HCT116 (cell line): ENCODE measurements at regions not wholly inside any gene's neighbourhood (a gene's known extent, or its start where the extent isn't known, plus 50 kb on each side); places are given as distances from the start of the nearest gene placed in this dataset.

Experiments used
- ATAC-seq: fragments of 200-7000 bp; cut with Tn5 transposase; 2 replicates; pipeline ENCODE4 v1.9.1; 2020; ENCODE audit warnings: mild to moderate bottlenecking, moderate library complexity
- BruUV-seq: library from RNA; stranded (reverse); fragments of 400-500 nt; replicated peaks from 2 replicates; lab custom pipeline; 2021; lab: Mats Ljungman, UMichigan
- CTCF ChIA-PET: fragments of 300-600 bp; sonication (Branson Sonifier 250); formaldehyde crosslinking; loops from one replicate; lab custom pipeline; 2021; ENCODE audit warnings: antibody characterized with exemption; lab: Charles Lee
- POLR2A ChIA-PET: fragments of 300-600, 350-600 bp; sonication (Branson Sonifier 250); formaldehyde crosslinking; loops from one replicate; lab custom pipeline; 2021; ENCODE audit warnings: antibody characterized with exemption; lab: Charles Lee
- RAD21 ChIA-PET, 2 experiments: fragments of 300-600 bp; sonication (Branson Sonifier 250); formaldehyde crosslinking; loops; one replicate each; lab custom pipeline; 2023; ENCODE audit warnings: low total read pairs in 2 of 2; ENCODE audit not compliant: uncharacterized antibody in 2 of 2, unreplicated experiment in 2 of 2, low non-redundant PET in 1 of 2; lab: Charles Lee
- DNase-seq: peaks from one replicate; pipeline ENCODE4 v3.0.0-alpha.2; 2010; ENCODE audit warnings: low read depth, low spot score
- H2AFZ ChIP-seq: fragments of 200-600 bp; shearing (Covaris generic), sonication (generic); 2 replicates; pipeline ENCODE4 v1.6.1; 2017; ENCODE audit warnings: low read depth, mixed run types, mixed read lengths, antibody characterized with exemption, low read length; ENCODE audit not compliant: poor library complexity, severe bottlenecking
- H3K27ac ChIP-seq: 2 replicates; pipeline ENCODE4 v1.5.1; 2012; ENCODE audit warnings: low read depth, low read length
- H3K27me3 ChIP-seq: fragments of 200-600 bp; sonication (generic); 2 replicates; pipeline ENCODE4 v1.6.1; 2016; ENCODE audit warnings: mixed run types, low read length, mixed read lengths; ENCODE audit not compliant: insufficient read depth
- H3K36me3 ChIP-seq, 2 experiments: fragments of 200-500 bp in 1 of 2; fragments of 200-600 bp in 1 of 2; sonication (Bioruptor generic) in 1 of 2; sonication (generic) in 1 of 2; 2 replicates each; pipeline versions ENCODE4 v1.5.1 to v1.6.1; 2014 to 2016; ENCODE audit warnings: low read length in 2 of 2, inconsistent platforms in 1 of 2, mixed read lengths in 1 of 2, mixed run types in 1 of 2; ENCODE audit not compliant: insufficient read depth in 2 of 2, control insufficient read depth in 1 of 2
- H3K4me1 ChIP-seq, 2 experiments: fragments of 200-600 bp in 1 of 2; sonication (generic) in 1 of 2; 2 replicates each; pipeline versions ENCODE4 v1.5.1 to v1.6.1; 2012 to 2017; ENCODE audit warnings: low read length in 2 of 2, inconsistent platforms in 1 of 2, mild to moderate bottlenecking in 1 of 2, mixed read lengths in 1 of 2, mixed run types in 1 of 2, moderate library complexity in 1 of 2; ENCODE audit not compliant: insufficient read depth in 2 of 2, control insufficient read depth in 1 of 2
- H3K4me2 ChIP-seq: fragments of 200-600 bp; sonication (generic); 2 replicates; pipeline ENCODE4 v1.6.1; 2017; ENCODE audit warnings: mixed run types, low read length, mixed read lengths
- H3K4me3 ChIP-seq, 2 experiments: fragments of 200-600 bp in 1 of 2; sonication (generic) in 1 of 2; replicated peaks in 1 of 2; 2 replicates each; pipeline ENCODE4 v1.5.1; 2011 to 2016; ENCODE audit warnings: low read length in 2 of 2, control low read depth in 1 of 2, low read depth in 1 of 2, mild to moderate bottlenecking in 1 of 2, mixed read lengths in 1 of 2, mixed run types in 1 of 2
- H3K79me2 ChIP-seq: fragments of 200-600 bp; sonication (generic); 2 replicates; pipeline ENCODE4 v1.6.1; 2017; ENCODE audit warnings: mild to moderate bottlenecking, mixed run types, low read length, moderate library complexity, mixed read lengths; ENCODE audit not compliant: insufficient read depth
- H3K9ac ChIP-seq: fragments of 200-600 bp; sonication (generic); 2 replicates; pipeline ENCODE4 v1.6.1; 2016; ENCODE audit warnings: low read length, mixed read lengths
- H3K9me2 ChIP-seq: fragments of 200-600 bp; sonication (generic), shearing (Covaris generic); 2 replicates; pipeline ENCODE4 v1.6.1; 2017; ENCODE audit warnings: mixed run types, mild to moderate bottlenecking, moderate library complexity; ENCODE audit not compliant: insufficient read depth
- H3K9me3 ChIP-seq, 2 experiments: fragments of 200-500 bp in 1 of 2; fragments of 200-600 bp in 1 of 2; sonication (Bioruptor generic) in 1 of 2; sonication (generic) in 1 of 2; 2 replicates each; pipeline ENCODE4 v1.6.1; 2014 to 2017; ENCODE audit warnings: low read length in 2 of 2, mixed read lengths in 2 of 2, inconsistent platforms in 1 of 2, low read depth in 1 of 2, mild to moderate bottlenecking in 1 of 2, mixed run types in 1 of 2, moderate library complexity in 1 of 2; ENCODE audit not compliant: control insufficient read depth in 1 of 2, insufficient read depth in 1 of 2
- H4K20me1 ChIP-seq: fragments of 200-600 bp; sonication (generic), shearing (Covaris generic); 2 replicates; pipeline ENCODE4 v1.6.1; 2017; ENCODE audit warnings: mixed run types, mild to moderate bottlenecking, moderate library complexity; ENCODE audit not compliant: insufficient read depth
- ATF3 ChIP-seq: IDR thresholded peaks from 2 replicates; pipeline ENCODE4 v1.6.1; 2012
- CBX3 ChIP-seq: IDR thresholded peaks from 2 replicates; pipeline ENCODE4 v1.6.1; 2012; ENCODE audit warnings: low read depth
- CEBPB ChIP-seq: IDR thresholded peaks from 2 replicates; pipeline ENCODE4 v1.6.1; 2012; ENCODE audit warnings: low read depth
- CTCF ChIP-seq, 3 experiments: fragments of 200-600 bp in 1 of 3; sonication (generic) in 1 of 3; IDR thresholded peaks in 2 of 3; conservative IDR thresholded peaks in 1 of 3; 2 replicates each; pipeline ENCODE4 v1.5.1; 2012 to 2017; ENCODE audit warnings: low read depth in 2 of 3, low read length in 2 of 3, antibody characterized with exemption in 1 of 3, borderline replicate concordance in 1 of 3, control low read depth in 1 of 3, mild to moderate bottlenecking in 1 of 3, mixed read lengths in 1 of 3, mixed run types in 1 of 3, moderate library complexity in 1 of 3; ENCODE audit not compliant: insufficient read depth in 1 of 3
- EGR1 ChIP-seq: IDR thresholded peaks from 2 replicates; pipeline ENCODE4 v1.6.1; 2012; ENCODE audit warnings: low read depth
- ELF1 ChIP-seq: IDR thresholded peaks from 2 replicates; pipeline ENCODE4 v1.6.1; 2012; ENCODE audit warnings: low read depth, borderline replicate concordance
- EZH2phosphoT487 ChIP-seq: fragments of 200-600 bp; IDR thresholded peaks from 2 replicates; pipeline ENCODE4 v1.6.1; 2018; ENCODE audit warnings: antibody characterized with exemption, borderline replicate concordance
- FOSL1 ChIP-seq: IDR thresholded peaks from 2 replicates; pipeline ENCODE4 v1.6.1; 2012; ENCODE audit warnings: low read depth
- JUND ChIP-seq: IDR thresholded peaks from 2 replicates; pipeline ENCODE4 v1.6.1; 2012
- MAX ChIP-seq: IDR thresholded peaks from 2 replicates; pipeline ENCODE4 v1.6.1; 2012
- POLR2A ChIP-seq: IDR thresholded peaks from 2 replicates; pipeline ENCODE4 v1.7.0; 2011; ENCODE audit warnings: borderline replicate concordance; ENCODE audit not compliant: insufficient read depth, insufficient read length; ENCODE audit errors: extremely low read depth
- REST ChIP-seq: IDR thresholded peaks from 2 replicates; pipeline ENCODE4 v1.6.1; 2012; ENCODE audit warnings: low read depth
- SIN3A ChIP-seq: IDR thresholded peaks from 2 replicates; pipeline ENCODE4 v1.6.1; 2012; ENCODE audit warnings: low read depth
- SRF ChIP-seq: IDR thresholded peaks from 2 replicates; pipeline ENCODE4 v1.6.1; 2012; ENCODE audit warnings: low read depth
- TCF7L2 ChIP-seq: IDR thresholded peaks from 2 replicates; pipeline ENCODE4 v1.7.0; 2011; ENCODE audit warnings: borderline replicate concordance, inconsistent platforms; ENCODE audit not compliant: insufficient read depth, insufficient read length; ENCODE audit errors: extremely low read depth
- YY1 ChIP-seq: IDR thresholded peaks from 2 replicates; pipeline ENCODE4 v1.6.1; 2011; ENCODE audit warnings: low read length, low read depth, moderate library complexity, mild to moderate bottlenecking; ENCODE audit not compliant: insufficient replicate concordance; ENCODE audit errors: extremely low read depth
- ZBTB33 ChIP-seq: IDR thresholded peaks from 2 replicates; pipeline ENCODE4 v1.6.1; 2011; ENCODE audit warnings: mild to moderate bottlenecking, low read length, moderate library complexity; ENCODE audit not compliant: insufficient replicate concordance; ENCODE audit errors: extremely low read depth
- ZFX ChIP-seq: fragments of 450-650 bp; IDR thresholded peaks from 2 replicates; pipeline ENCODE4 v1.6.1; 2017
- ZNF274 ChIP-seq: fragments of 200-500 bp; sonication (Bioruptor generic); IDR thresholded peaks from 2 replicates; pipeline ENCODE4 v1.6.1; 2014; ENCODE audit warnings: mild to moderate bottlenecking, low read depth, low read length, inconsistent platforms
- intact Hi-C: fragments of 100-400 bp; cut with micrococcal nuclease; formaldehyde crosslinking; loops from 2 replicates; pipeline ENCODE4 v1.10.0; 2022

- H3K9me3 ChIP-seq: no peaks in the 10 kb centered on the region
- no peak overlapping the region for H3K4me2 ChIP-seq
- no peaks in the 10 kb centered on the region for H3K4me1 ChIP-seq
- H3K79me2 ChIP-seq: no peaks in the 10 kb centered on the region
- peaks cover 7% of the 10 kb centered on the region; the same call in 1 of the 2 replicates for H3K27me3 ChIP-seq
- POLR2A ChIA-PET: no interaction called here
- H3K9ac ChIP-seq: no peak overlapping the region
- no peaks in the 10 kb centered on the region for H3K36me3 ChIP-seq
- RAD21 ChIA-PET: no interaction called here
- H2AFZ ChIP-seq: no peak overlapping the region
- CTCF ChIA-PET: no interaction called here
- ATAC-seq (no peak), DNase-seq (no peak)
- no peaks in the 10 kb centered on the region for H4K20me1 ChIP-seq
- BruUV-seq: no TSS peak
- no peaks in the 10 kb centered on the region for H3K9me2 ChIP-seq
- H3K4me3 ChIP-seq: no peak overlapping the region
- no peak overlapping the region for H3K27ac ChIP-seq
- intact Hi-C loops: no loop called here
- no peak for TF ChIP-seq POLR2A
- TF ChIP-seq SRF: no peak
- TF ChIP-seq JUND: no peak
- TF ChIP-seq ELF1: no peak
- TF ChIP-seq CEBPB: no peak
- TF ChIP-seq ZBTB33: no peak
- TF ChIP-seq ZNF274: no peak
- no peak for TF ChIP-seq SIN3A
- no peak for TF ChIP-seq TCF7L2
- TF ChIP-seq CTCF (IDR thresholded peaks at IDR 0.05 in 2 of 3, conservative IDR thresholded peaks at IDR 0.05 in 1 of 3; ENCODE audit: borderline replicate concordance in 1 of 3, insufficient read depth in 1 of 3, low read depth in 2 of 3, low read length in 2 of 3): no peak
- no peak for TF ChIP-seq FOSL1
- no peak for TF ChIP-seq ATF3
- TF ChIP-seq MAX: no peak
- TF ChIP-seq YY1: no peak
- no peak for TF ChIP-seq EZH2phosphoT487
- TF ChIP-seq EGR1: no peak
- TF ChIP-seq REST: no peak
- TF ChIP-seq CBX3: no peak
- TF ChIP-seq ZFX: no peak
Observed at GRCh38 chr15:39029741-39030140, 465.1 kb upstream of the RASGRP1 start.
